HG03025 (cell line): ENCODE measurements at regions not wholly inside any gene's neighbourhood (a gene's known extent, or its start where the extent isn't known, plus 50 kb on each side); places are given as distances from the start of the nearest gene placed in this dataset.

Experiments
- ATAC-seq: cut with Tn5 transposase; IDR thresholded peaks from one replicate; pipeline ENCODE4 v1.9.1; 2021; ENCODE audit warnings: mild to moderate bottlenecking, moderate library complexity; ENCODE audit not compliant: unreplicated experiment, low FRiP score

DNA sequence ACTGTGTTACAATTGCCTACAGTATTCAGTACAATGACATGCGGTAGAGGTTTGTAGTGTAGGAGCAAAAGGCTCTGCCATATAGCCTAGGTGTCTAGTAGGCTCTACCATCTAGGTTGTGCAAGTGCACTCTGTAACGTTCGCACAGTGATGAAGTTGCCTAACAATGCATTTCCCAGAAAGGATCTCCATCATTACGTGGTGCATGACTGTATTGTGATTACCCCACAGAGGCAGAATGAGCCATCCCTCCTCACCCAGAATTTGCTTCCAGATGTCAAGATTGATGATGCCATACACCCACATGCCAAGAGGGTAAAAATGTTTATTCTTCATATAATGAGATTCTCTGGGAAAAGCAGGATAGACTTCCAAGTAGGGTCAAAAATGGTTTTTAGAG, 199.3 kb upstream of the CTTNBP2NL start:
- ATAC-seq, result no peak

DNA sequence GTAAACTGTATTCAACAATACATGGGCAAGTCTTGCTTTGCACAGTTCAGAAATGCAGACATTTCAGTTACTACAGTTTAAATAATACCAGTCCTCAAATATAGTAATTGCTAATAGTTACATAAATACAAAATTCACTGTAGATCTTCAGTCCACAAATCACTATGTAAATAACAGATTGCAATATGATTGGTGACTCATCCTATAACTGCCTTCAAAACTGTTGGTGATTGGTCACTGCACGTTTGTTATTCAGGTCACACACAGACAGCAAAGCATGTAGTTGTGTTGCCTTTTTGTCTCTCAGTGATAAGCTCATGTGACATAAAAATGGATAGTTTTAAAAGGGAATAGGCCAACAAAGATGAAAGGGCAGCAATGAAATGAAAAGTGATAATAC, 186.5 kb upstream of the CTTNBP2NL start:
- ATAC-seq, result no peak

- no peak for ATAC-seq
These were observed 176.7 kb upstream of the CTTNBP2NL start for GRCh38 chr1:112219267-112219666.

GRCh38 chr1:112230232-112230631, 165.8 kb upstream of the CTTNBP2NL start:
- no peak for ATAC-seq

GRCh38 chr1:112231331-112231730, 164.7 kb upstream of the CTTNBP2NL start:
- ATAC-seq, result no peak

- ATAC-seq, result no peak
These were observed 163.2 kb upstream of the CTTNBP2NL start for GRCh38 chr1:112232848-112233247.

DNA sequence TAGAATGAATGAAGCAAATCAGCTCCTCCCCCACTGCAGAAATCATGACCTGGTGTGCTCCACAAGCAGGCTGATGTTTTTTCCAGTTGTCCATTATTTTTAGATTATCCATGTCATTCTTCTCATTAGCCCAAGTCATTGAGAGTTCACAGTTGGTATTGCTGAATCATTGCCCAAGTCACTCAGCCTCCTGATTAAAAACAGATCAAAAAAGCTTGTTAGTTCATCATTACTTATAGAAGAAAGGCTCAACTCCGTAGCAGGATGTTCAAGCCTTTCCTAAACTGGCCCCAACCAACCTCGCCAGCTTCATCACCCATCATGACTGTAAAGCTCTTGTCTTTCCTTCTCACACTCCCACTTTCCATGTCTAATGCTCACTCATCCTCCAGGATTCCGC, 161.3 kb upstream of the CTTNBP2NL start:
- no peak for ATAC-seq

DNA sequence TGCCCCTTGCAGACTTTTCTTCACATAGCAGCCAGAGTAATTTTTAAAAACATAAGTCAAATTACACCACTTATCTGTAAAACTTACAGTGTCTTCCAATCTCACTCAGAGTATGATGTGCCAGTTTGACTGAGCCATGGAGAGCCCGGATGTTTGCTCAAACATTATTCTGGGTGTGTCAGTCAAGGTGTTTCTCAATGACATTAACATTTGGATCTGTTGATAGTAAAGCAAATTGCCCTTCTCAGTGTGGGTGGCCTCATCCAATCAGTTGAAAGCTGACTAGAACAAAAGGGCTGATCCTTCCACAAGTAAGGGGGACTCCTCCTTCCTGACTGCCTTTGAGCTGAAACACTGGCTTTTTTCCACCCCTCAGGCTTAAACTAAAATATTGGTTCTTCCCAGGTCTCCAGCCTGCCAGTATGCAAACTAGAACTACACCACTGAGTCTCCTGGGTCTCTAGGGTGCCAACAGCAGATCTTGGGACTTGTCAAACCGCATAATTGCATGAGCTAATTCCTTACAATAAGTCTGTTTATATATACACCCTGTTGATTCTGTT, 157.9 kb upstream of the CTTNBP2NL start:
- ATAC-seq, result no peak

DNA sequence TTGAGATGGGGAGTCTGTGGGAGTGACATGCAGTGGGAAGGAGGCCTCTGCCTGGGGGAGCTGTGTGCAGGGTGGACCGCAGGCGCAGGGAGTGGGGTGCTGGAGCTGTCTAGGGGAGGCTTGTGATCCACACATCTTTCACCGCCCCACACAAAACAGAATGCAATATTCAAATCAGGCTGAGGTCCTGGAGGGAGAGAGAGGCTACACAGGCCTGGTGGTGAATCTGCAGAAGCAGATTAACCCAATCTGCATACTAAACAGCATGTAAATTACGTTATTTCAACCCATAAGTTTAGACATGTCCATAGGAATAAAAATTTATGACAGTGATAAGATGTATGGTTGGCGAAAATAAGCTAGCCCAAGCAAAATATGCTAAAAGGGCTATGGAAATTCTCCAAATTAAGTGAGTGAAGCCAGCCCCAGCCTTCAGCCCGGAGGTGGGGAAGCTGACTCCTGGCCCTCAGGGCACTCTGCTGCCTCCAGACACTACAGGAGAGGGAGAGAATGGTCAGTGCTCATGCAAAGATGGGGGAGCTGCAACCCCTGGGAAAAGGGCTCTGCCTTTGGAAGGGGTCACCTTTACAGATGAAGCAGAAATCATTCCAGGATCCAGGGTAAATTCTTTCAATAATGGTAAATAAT, 156.2 kb upstream of the CTTNBP2NL start:
- no peak for ATAC-seq

GRCh38 chr1:112242470-112242869, 153.5 kb upstream of the CTTNBP2NL start:
- no peak for ATAC-seq

GRCh38 chr1:112244131-112244530, 151.9 kb upstream of the CTTNBP2NL start:
- no peak for ATAC-seq

DNA sequence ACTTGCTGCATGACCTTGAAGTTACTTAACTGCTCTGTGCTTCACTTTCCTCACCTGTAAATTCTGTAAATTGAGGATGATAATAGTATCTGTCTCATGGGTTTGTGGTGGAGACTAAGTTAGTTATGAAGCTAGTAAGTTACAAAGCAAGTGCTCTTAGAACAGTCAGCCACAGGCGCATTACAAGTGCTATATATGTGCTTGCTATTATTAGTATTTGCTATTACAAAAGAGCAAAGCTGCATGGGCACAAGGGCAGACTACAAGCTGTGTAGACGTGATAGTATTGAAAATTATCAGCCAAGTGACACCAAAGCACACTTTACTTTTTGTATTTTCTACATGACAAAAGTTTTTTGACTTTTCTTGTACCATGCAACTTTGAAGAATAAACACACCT, 150.9 kb upstream of the CTTNBP2NL start:
- no peak for ATAC-seq

DNA sequence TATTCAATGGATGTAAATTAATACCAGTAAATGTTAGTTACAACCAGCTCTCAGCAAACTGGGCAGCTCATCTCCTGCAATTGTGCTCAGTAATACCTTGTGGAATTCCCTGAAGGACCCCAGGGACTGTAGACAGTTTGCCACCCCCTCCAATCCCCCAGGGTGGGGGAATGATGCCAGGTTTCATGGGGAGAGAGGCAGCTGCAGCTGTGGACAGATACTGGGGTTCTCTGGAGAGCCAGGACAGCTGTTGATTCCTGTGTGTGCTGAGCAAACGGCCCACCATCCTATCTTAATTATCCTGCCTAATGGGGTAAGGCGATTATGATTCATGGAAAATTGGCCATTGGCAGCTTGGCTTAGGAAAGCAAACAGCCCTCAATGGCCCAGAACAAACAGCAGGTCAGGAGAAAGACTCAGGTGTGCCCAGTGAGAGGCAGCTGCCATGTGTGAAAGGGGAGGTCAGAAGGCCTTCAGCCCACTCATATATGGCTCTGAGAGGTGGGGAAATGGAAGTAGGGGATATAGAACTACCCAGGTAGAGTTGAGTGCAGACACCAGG, 148.9 kb upstream of the CTTNBP2NL start:
- ATAC-seq, result no peak

DNA sequence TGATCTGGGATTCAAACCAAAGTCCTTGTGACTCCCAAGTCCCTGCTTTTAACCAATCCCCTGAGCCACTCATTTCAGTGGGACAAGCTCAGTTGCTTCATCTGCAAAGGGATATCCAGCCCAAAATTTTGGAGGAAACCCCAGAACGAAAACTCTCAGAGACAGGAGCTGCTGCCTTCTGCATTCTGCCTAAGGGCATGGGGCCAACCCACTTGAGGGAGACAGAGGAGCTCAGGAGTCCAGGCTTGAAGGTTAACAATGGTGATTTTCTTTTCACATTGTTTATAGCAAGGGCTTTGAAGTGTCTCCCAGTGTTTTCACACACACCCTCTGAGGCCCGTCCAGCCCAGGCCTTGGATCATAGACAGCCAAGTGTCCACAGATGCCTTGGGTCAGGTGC, 148.1 kb upstream of the CTTNBP2NL start:
- no peak for ATAC-seq

GRCh38 chr1:112250892-112251291, 145.1 kb upstream of the CTTNBP2NL start:
- no peak for ATAC-seq

DNA sequence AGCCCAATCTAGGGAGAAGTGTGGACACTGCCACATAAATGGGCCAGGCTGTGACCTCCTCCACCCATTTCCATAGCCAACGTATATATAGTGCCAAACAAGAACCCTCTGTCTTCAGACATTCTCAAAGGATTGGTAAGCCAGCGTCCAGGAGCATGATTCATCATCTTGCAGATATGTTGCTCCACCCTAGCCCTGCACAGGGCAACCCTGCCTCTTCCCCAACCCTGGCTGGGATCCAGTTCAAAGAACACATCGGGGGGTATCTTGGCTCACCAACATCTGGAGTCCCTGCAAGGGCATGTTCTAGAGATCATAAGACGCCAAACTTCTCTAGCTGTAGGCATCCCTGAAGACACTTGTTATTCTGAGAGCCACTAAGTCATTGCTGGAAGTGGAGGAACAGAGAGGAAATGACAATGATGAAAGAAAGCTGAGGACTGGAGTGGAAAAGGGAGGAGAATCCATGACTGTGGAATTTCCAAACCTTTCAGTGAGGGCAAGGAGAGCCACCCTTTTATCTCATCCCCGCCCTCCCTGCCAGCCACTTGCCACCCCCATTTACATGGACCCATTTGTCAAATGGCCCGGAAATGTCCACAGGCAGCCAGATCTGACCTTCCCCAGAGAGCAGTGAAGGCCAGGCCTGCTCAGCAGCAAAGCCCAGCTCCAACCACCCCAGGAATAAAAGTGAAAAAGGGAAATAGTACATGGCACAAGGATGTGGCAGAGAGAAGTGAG, 144.1 kb upstream of the CTTNBP2NL start:
- ATAC-seq, result no peak

GRCh38 chr1:112253366-112253765, 142.6 kb upstream of the CTTNBP2NL start:
- ATAC-seq, result no peak

GRCh38 chr1:112255080-112255479, 140.9 kb upstream of the CTTNBP2NL start:
- ATAC-seq, result no peak

DNA sequence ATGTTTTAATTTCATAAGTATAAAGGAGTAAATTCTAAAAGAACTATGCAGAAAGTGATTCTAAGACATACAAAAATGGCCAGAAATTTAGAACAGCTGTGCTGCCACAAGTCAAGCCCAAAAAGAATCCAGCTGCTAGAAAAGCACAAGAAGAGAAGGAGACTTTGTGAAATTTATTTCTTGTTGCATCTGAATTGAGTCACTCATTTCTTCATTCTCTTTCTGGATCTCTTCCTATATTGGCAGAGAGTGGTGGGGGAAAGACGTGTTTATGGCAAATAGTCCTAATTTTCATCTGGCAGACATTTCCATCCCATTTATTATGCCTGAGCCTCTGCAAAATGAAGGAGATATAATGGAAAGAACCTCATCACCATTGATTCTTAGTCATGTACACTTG, 139.6 kb upstream of the CTTNBP2NL start:
- no peak for ATAC-seq

DNA sequence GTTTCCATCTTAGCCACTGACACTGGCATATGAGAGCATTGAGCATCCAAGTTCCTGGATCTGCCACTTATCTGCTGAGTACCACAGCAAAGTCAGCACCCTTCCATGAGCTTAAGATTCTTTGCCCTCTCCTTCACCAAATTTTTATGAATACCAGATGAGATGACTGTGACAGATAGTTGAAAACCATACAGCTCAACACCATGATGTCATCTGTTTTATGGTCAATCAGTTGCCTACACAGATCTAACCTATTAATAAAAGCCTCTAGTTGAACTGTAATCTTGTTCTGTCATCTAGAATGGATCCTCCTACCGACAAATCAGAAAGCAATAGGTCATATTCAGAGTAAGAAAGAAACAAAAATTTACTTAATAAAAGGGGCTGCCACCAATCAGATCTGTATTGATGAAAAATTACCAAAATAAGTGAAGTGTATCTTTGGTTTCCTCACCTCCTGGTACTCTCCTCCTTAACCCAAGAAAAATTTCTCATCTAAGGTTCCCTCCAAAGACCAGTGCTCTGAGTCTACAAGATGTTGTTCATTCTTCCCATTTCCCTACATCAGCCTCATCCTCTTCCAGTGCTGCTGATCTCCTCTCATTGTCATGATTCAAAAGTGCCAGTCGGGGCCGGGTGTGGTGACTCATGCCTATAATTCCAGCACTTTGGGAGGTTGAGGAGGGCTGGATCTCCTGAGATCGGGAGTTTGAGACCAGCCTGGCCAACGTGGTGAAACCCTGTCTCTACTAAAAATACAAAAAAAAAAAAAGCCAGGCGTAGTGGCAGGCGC, 138.8 kb upstream of the CTTNBP2NL start:
- no peak for ATAC-seq

DNA sequence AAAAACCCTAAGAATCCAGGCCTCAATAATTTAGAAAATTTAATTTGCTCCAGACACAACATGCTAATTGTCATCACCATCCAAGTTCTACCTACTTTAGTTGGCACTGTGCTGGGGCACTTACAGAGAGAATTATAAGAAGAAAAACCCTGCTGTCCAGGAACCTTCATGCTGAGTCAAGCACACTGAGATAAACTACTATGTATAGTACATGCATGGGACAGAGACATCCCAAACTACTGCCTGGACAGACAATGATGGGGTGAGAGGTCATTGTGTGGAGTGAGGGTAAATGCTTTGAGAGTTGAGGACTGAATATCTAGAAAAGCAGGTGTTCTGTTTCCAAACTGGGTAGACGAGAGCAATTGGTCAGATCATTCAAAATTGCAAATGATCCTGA, 135.3 kb upstream of the CTTNBP2NL start:
- no peak for ATAC-seq
